Neural cell (in vitro differentiated cells): ENCODE measurements at regions not wholly inside any gene's neighbourhood (a gene's known extent, or its start where the extent isn't known, plus 50 kb on each side); places are given as distances from the start of the nearest gene placed in this dataset.
"Not testable (repeated sequence)": the region's sequence is repeated elsewhere in the genome, so short reads cannot be mapped to it uniquely, and the experiment has no call there.

Source experiments
- H2AFZ ChIP-seq: fragments of 200-600, 300-800 bp; sonication (generic), shearing (Covaris generic); 2 replicates; pipeline ENCODE4 v1.6.0; 2014; ENCODE audit warnings: low read depth, mild to moderate bottlenecking, antibody characterized with exemption, low read length, moderate library complexity
- H3F3A ChIP-seq: fragments of 200-600 bp; shearing (Covaris generic); 2 replicates; pipeline ENCODE4 v1.6.1; 2016; ENCODE audit warnings: mild to moderate bottlenecking, moderate library complexity, mixed read lengths, antibody characterized with exemption, low read length; ENCODE audit not compliant: insufficient read depth, poor library complexity, severe bottlenecking
- H3K27ac ChIP-seq: fragments of 200-600, 300-800 bp; sonication (generic), shearing (Covaris generic); 2 replicates; pipeline ENCODE4 v1.5.1; 2014; ENCODE audit warnings: mild to moderate bottlenecking, low read length, moderate library complexity
- H3K27me3 ChIP-seq: fragments of 300-800, 200-600 bp; sonication (generic), shearing (Covaris generic); 2 replicates; pipeline ENCODE4 v1.6.0; 2014; ENCODE audit warnings: mild to moderate bottlenecking, low read depth, low read length, moderate library complexity; ENCODE audit not compliant: insufficient read depth
- H3K36me3 ChIP-seq: fragments of 300-800, 200-600 bp; sonication (generic), shearing (Covaris generic); 2 replicates; pipeline ENCODE4 v1.5.1; 2014; ENCODE audit warnings: mild to moderate bottlenecking, antibody characterized with exemption, low read length, moderate library complexity; ENCODE audit not compliant: insufficient read depth
- H3K4me2 ChIP-seq: fragments of 300-800, 200-600 bp; sonication (generic), shearing (Covaris generic); 2 replicates; pipeline ENCODE4 v1.6.0; 2014; ENCODE audit warnings: mild to moderate bottlenecking, low read length
- H3K4me3 ChIP-seq: fragments of 300-800, 200-600 bp; sonication (generic), shearing (Covaris generic); 2 replicates; pipeline ENCODE4 v1.5.1; 2014; ENCODE audit warnings: mild to moderate bottlenecking, low read length, moderate library complexity
- H3K79me2 ChIP-seq: fragments of 200-600 bp; shearing (Covaris generic); replicated peaks from 2 replicates; pipeline ENCODE4 v1.6.0; 2014; ENCODE audit warnings: mild to moderate bottlenecking, low read length, moderate library complexity; ENCODE audit not compliant: insufficient read depth
- H3K9ac ChIP-seq: fragments of 300-800, 200-600 bp; sonication (generic), shearing (Covaris generic); 2 replicates; pipeline ENCODE4 v1.6.1; 2016; ENCODE audit warnings: mild to moderate bottlenecking, low read length, mixed read lengths
- H3K9me2 ChIP-seq: fragments of 200-600 bp; shearing (Covaris generic); 2 replicates; pipeline ENCODE4 v1.6.1; 2016; ENCODE audit warnings: mild to moderate bottlenecking, low read length, mixed read lengths; ENCODE audit not compliant: insufficient read depth
- H3K9me3 ChIP-seq: fragments of 200-600, 300-800 bp; sonication (generic), shearing (Covaris generic); 2 replicates; pipeline ENCODE4 v1.6.1; 2016; ENCODE audit warnings: mild to moderate bottlenecking, mixed run types, low read length, moderate library complexity, mixed read lengths
- H4K20me1 ChIP-seq: fragments of 200-600 bp; shearing (Covaris generic); 2 replicates; pipeline ENCODE4 v1.6.1; 2016; ENCODE audit warnings: mild to moderate bottlenecking, mixed run types; ENCODE audit not compliant: insufficient read depth
- CTCF ChIP-seq: fragments of 450-650 bp; IDR thresholded peaks from 2 replicates; pipeline ENCODE4 v1.5.1; 2014; ENCODE audit warnings: antibody characterized with exemption, mild to moderate bottlenecking, moderate library complexity; ENCODE audit not compliant: poor library complexity, severe bottlenecking
- EP300 ChIP-seq: fragments of 450-650 bp; conservative IDR thresholded peaks from 2 replicates; pipeline ENCODE4 v1.6.1; 2014; ENCODE audit warnings: antibody characterized with exemption, mild to moderate bottlenecking, moderate library complexity; ENCODE audit not compliant: poor library complexity, severe bottlenecking
- EZH2 ChIP-seq: fragments of 200-600, 300-800 bp; shearing (Covaris generic), sonication (generic); IDR thresholded peaks from 2 replicates; pipeline ENCODE4 v1.6.1; 2014; ENCODE audit warnings: antibody characterized with exemption, low read length, borderline replicate concordance, mild to moderate bottlenecking; ENCODE audit not compliant: insufficient read depth, poor library complexity, severe bottlenecking
- MXI1 ChIP-seq: fragments of 450-650 bp; conservative IDR thresholded peaks from 2 replicates; pipeline ENCODE4 v1.6.1; 2014; ENCODE audit warnings: antibody characterized with exemption, mild to moderate bottlenecking; ENCODE audit not compliant: poor library complexity, severe bottlenecking
- POLR2AphosphoS5 ChIP-seq: IDR thresholded peaks from 2 replicates; pipeline ENCODE4 v1.6.1; 2012
- RAD21 ChIP-seq: fragments of 450-650 bp; conservative IDR thresholded peaks from 2 replicates; pipeline ENCODE4 v1.6.1; 2014; ENCODE audit warnings: antibody characterized with exemption, mild to moderate bottlenecking, moderate library complexity
- SMC3 ChIP-seq: fragments of 450-650 bp; conservative IDR thresholded peaks from 2 replicates; pipeline ENCODE4 v1.6.1; 2014; ENCODE audit warnings: antibody characterized with exemption, mild to moderate bottlenecking, moderate library complexity; ENCODE audit not compliant: poor library complexity
- TAF1 ChIP-seq: IDR thresholded peaks from 2 replicates; pipeline ENCODE4 v1.6.1; 2012; ENCODE audit warnings: low read depth
- TF ChIP-seq, protein P1 (sequence below): IDR thresholded peaks from 2 replicates; pipeline ENCODE4 v1.6.1; 2012; ENCODE audit warnings: borderline replicate concordance

DNA sequence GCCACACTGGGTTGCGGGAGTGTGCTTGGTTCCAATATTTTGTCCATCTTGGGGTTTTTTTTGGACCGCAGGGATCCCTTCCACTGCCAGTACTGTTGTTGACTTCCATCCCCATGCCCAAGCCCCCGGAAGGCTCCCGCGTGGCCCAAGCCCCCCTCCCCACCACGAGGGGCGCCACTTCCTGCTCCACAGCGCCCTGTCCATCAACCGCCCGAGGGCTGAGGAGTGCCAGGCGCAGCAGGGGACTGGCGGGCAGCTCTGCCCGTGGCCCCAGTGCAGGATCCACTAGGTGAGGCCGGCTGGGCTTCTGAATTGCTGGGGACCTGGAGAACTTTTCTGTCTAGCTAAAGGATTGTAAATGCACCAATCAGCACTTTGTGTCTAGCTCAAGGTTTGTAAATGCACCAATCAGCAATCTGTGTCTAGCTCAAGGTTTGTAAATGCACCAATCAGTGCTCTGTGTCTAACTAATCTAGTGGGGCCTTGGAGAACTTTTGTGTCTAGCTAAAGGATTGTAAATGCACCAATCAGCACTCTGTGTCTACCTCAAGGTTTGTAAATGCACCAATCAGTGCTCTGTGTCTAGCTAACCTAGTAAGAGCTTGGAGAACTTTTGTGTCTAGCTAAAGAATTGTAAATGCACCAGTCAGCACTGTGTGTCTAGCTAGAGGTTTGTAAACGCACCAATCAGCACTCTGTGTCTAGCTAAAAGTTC is 281.3 kb upstream of the CHAC2 start:
- H3F3A ChIP-seq, H3K79me2 ChIP-seq, H3K27ac ChIP-seq, H2AFZ ChIP-seq, H3K27me3 ChIP-seq, H3K36me3 ChIP-seq, H3K9ac ChIP-seq, H3K4me2 ChIP-seq, H3K9me2 ChIP-seq, H4K20me1 ChIP-seq, H3K4me3 ChIP-seq, H3K9me3 ChIP-seq: not testable (repeated sequence)

DNA sequence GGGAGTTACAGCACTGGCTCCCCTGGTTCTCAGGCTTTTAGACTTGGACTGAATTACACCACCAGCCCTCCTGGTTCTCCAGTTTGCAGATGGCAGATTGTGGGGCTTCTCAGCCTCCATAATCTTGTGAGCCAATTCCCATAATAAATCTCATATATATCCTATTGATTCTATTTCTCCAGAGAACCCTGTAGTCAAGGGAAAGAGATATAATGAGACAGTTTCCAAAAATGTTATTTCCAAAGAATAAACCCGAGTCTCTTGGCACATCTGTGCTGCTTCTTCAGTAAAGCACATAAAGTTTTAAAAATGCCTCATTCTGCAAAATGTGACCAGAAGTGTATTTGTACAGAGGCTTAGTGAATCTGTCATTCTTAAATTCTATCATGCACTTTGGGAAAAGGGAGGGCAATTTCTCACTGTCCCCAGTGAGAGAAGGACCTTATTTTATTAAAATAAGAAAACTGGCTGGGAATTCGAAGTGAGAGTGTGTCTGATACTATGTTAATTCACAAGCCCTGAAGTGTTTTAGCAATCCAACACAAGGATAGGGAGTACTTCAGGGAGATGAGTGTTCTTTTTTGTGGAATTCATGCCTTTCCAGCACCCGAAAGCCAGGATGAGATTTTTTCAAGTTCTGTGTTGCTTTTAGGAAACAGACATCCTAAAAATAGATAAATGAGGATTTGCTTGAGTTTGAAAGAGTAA is 282.4 kb upstream of the CHAC2 start:
- Histone ChIP-seq H3K36me3 (no peaks in the 10 kb centered on the region), H3K9me3 (no peaks in the 10 kb centered on the region), H3K9ac (no peak overlapping the region), H4K20me1 (no peaks in the 10 kb centered on the region), H3K27me3 (no peaks in the 10 kb centered on the region), H3K4me3 (no peak overlapping the region), H3K79me2 (no peaks in the 10 kb centered on the region), H3K4me2 (no peak overlapping the region), H3K9me2 (no peaks in the 10 kb centered on the region), H3K27ac (no peak overlapping the region), H3F3A (no peaks in the 10 kb centered on the region), H2AFZ (no peak overlapping the region)
- no peak for TF ChIP-seq CTCF
- TF ChIP-seq MXI1 = no peak
- TF ChIP-seq, protein P1, sequence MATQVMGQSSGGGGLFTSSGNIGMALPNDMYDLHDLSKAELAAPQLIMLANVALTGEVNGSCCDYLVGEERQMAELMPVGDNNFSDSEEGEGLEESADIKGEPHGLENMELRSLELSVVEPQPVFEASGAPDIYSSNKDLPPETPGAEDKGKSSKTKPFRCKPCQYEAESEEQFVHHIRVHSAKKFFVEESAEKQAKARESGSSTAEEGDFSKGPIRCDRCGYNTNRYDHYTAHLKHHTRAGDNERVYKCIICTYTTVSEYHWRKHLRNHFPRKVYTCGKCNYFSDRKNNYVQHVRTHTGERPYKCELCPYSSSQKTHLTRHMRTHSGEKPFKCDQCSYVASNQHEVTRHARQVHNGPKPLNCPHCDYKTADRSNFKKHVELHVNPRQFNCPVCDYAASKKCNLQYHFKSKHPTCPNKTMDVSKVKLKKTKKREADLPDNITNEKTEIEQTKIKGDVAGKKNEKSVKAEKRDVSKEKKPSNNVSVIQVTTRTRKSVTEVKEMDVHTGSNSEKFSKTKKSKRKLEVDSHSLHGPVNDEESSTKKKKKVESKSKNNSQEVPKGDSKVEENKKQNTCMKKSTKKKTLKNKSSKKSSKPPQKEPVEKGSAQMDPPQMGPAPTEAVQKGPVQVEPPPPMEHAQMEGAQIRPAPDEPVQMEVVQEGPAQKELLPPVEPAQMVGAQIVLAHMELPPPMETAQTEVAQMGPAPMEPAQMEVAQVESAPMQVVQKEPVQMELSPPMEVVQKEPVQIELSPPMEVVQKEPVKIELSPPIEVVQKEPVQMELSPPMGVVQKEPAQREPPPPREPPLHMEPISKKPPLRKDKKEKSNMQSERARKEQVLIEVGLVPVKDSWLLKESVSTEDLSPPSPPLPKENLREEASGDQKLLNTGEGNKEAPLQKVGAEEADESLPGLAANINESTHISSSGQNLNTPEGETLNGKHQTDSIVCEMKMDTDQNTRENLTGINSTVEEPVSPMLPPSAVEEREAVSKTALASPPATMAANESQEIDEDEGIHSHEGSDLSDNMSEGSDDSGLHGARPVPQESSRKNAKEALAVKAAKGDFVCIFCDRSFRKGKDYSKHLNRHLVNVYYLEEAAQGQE = no peak
- no peak for TF ChIP-seq TAF1
- no peak for TF ChIP-seq RAD21

- Histone ChIP-seq H3F3A (no peaks in the 10 kb centered on the region), H3K36me3 (no peaks in the 10 kb centered on the region), H3K9me3 (no peaks in the 10 kb centered on the region), H3K79me2 (no peaks in the 10 kb centered on the region), H3K4me3 (no peak overlapping the region), H3K27ac (no peak overlapping the region), H4K20me1 (no peaks in the 10 kb centered on the region), H3K27me3 (no peaks in the 10 kb centered on the region), H3K4me2 (no peak overlapping the region), H2AFZ (no peak overlapping the region), H3K9ac (no peak overlapping the region), H3K9me2 (no peaks in the 10 kb centered on the region)
- no peak for TF ChIP-seq RAD21
- TF ChIP-seq, protein P1 = no peak
- no peak for TF ChIP-seq EZH2
- TF ChIP-seq CTCF = no peak
- TF ChIP-seq SMC3 = no peak
- no peak for TF ChIP-seq EP300
- no peak for TF ChIP-seq MXI1
- no peak for TF ChIP-seq POLR2AphosphoS5
- TF ChIP-seq TAF1 = no peak
Observed at GRCh38 chr2:53484531-53484930, 283.1 kb upstream of the CHAC2 start.
